Heart right ventricle (tissue), 16 donors: ENCODE measurements at regions not wholly inside any gene's neighbourhood (a gene's known extent, or its start where the extent isn't known, plus 50 kb on each side); places are given as distances from the start of the nearest gene placed in this dataset.

ENCODE experiments used
- ATAC-seq, 8 donors: fragments of 200-7000 bp; cut with Tn5 transposase; one replicate each; pipeline ENCODE4 v1.9.1; 2020; ENCODE audit warnings: mild to moderate bottlenecking in 8 of 8, moderate library complexity in 8 of 8, moderate number of reproducible peaks in 1 of 8
- DNase-seq, 2 donors: peaks; one replicate each; pipeline ENCODE4 v3.0.0-alpha.2; 2020
- H3K27ac ChIP-seq, 10 donors: fragments of 200-600 bp; sonication (generic) in 2 of 10; one replicate each; pipeline versions ENCODE4 v1.5.0 to v1.8.0; 2020 to 2022; ENCODE audit warnings: mild to moderate bottlenecking in 3 of 10
- H3K27me3 ChIP-seq, 7 donors: fragments of 200-600 bp; one replicate each; pipeline ENCODE4 v1.8.0; 2021 to 2022; ENCODE audit warnings: mild to moderate bottlenecking in 2 of 7
- H3K36me3 ChIP-seq, 9 donors: fragments of 200-600 bp; sonication (generic) in 1 of 9; one replicate each; pipeline versions ENCODE4 v1.5.0 to v1.8.0; 2020 to 2022; ENCODE audit warnings: mild to moderate bottlenecking in 2 of 9
- H3K4me1 ChIP-seq, 9 donors: fragments of 200-600 bp; sonication (generic) in 1 of 9; one replicate each; pipeline versions ENCODE4 v1.5.0 to v1.8.0; 2020 to 2022; ENCODE audit warnings: mild to moderate bottlenecking in 4 of 9
- H3K4me3 ChIP-seq, 10 donors: fragments of 200-600 bp; sonication (generic) in 2 of 10; one replicate each; pipeline versions ENCODE4 v1.5.0 to v1.8.0; 2020 to 2022; ENCODE audit warnings: mild to moderate bottlenecking in 7 of 10, moderate library complexity in 2 of 10
- H3K9me3 ChIP-seq, 11 donors: fragments of 200-600 bp in 10 of 11; sonication (generic) in 2 of 11; one replicate each; pipeline versions ENCODE4 v1.5.0 to v1.8.0; 2013 to 2022; ENCODE audit warnings: mild to moderate bottlenecking in 2 of 11, control low read depth in 1 of 11, moderate library complexity in 1 of 11
- WGBS, 2 donors: extraction: QIAGEN DNeasy Blood & Tissue Kit; methylation state at CpG; one replicate each; pipeline ENCODE4 v1.1.7; 2013; ENCODE audit warnings: inconsistent platforms in 1 of 2; 5-methylcytosine and 5-hydroxymethylcytosine counted together
- intact Hi-C, 10 donors: fragments of 100-400 bp; cut with DNase I; formaldehyde crosslinking; loops; one replicate each; pipeline versions ENCODE4 v1.11.1 to v1.14.2; 2022
- TF ChIP-seq, protein P1 (sequence below), 9 donors: fragments of 200-600 bp; sonication (generic) in 2 of 9; IDR thresholded peaks; one replicate each; pipeline versions ENCODE4 v1.5.0 to v1.8.0; 2021 to 2022; ENCODE audit warnings: antibody characterized with exemption in 9 of 9, mild to moderate bottlenecking in 5 of 9, moderate library complexity in 1 of 9
- donor health status: Arrhythmogenic right ventricular cardiomyopathy.
- donor health status: ischemic (EF 13 %, LVEDD 7.1; RV severe dilation, severe dysfunction).
- donor health status: healthy with polysubstance abuse.
- donor health status: DM: no; HTN: yes; CAD: no.
- donor health status: DM: no; HTN: no; CAD: no.
- donor health status: ischemic (EF 25% LVEDD 6.9; RV normal size, moderate dysfunction).
- donor health status: ischemic (EF 25% LVEDD 5.7; RV mildly dilated, moderate dysfunction).
- donor health status: healthy.
- donor health status: DM: yes; HTN: yes; CAD: no.
- donor health status: Ischemic cardiomyopathy.
- donor health status: ischemic (EF 35%, LVEDD 5.7; RV mildly dilated, moderate dysfunction).
- donor health status: nonischemic (EF 11% LVEDD 7.7; RV severe dilation, severe dysfunction).
- donor health status: DM: yes; HTN: yes; CAD: no.
- donor health status: PGD.
- donor health status: ischemic (EF 29% LVEDD 5.4; RV normal size, mild dysfunction).
- donor health status: nonischemic (EF 23%, LVEDD 6.1; RV moderate dilation, normal function).

DNA sequence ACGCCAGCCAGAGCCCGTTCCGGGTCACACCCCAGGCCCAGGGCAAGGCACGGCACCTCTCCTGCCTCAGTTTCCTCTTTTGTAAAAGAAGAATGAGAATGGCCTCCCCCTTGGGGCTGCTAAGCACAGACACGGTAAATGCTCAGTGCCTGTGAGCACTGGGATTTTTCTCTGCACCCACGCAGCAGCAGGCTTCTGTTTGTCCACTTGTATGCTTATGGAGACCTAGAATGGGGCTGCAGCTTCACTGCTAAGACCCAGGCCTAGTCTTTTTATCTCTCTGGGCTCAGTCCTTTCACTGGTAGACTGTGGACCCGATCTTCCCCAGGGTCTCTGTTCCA is 1327.9 kb downstream of the TBC1D22A start:
- H3K27me3 ChIP-seq: peaks cover 0 to 55% (median 21%) of the 10 kb centered on the region in 7 donors
- H3K4me3 ChIP-seq: peak overlapping the region in 5 of 10 donors; percentile 12 to 26 (median 16)
- TF ChIP-seq, protein P1, sequence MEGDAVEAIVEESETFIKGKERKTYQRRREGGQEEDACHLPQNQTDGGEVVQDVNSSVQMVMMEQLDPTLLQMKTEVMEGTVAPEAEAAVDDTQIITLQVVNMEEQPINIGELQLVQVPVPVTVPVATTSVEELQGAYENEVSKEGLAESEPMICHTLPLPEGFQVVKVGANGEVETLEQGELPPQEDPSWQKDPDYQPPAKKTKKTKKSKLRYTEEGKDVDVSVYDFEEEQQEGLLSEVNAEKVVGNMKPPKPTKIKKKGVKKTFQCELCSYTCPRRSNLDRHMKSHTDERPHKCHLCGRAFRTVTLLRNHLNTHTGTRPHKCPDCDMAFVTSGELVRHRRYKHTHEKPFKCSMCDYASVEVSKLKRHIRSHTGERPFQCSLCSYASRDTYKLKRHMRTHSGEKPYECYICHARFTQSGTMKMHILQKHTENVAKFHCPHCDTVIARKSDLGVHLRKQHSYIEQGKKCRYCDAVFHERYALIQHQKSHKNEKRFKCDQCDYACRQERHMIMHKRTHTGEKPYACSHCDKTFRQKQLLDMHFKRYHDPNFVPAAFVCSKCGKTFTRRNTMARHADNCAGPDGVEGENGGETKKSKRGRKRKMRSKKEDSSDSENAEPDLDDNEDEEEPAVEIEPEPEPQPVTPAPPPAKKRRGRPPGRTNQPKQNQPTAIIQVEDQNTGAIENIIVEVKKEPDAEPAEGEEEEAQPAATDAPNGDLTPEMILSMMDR (IDR thresholded peaks at IDR 0.05): no peak
- DNase-seq (no peak), ATAC-seq (peak in 1 of 8 donors; percentile 31)
- no peak overlapping the region for H3K27ac ChIP-seq
- intact Hi-C loops: no loop called here
- no peaks in the 10 kb centered on the region for H3K9me3 ChIP-seq
- no peaks in the 10 kb centered on the region for H3K36me3 ChIP-seq
- H3K4me1 ChIP-seq: peaks cover 0 to 13% (median 0%) of the 10 kb centered on the region in 9 donors
- 37 to 49% methylated on average over 7 of the region's 7 CpGs for WGBS, 2 donors

DNA sequence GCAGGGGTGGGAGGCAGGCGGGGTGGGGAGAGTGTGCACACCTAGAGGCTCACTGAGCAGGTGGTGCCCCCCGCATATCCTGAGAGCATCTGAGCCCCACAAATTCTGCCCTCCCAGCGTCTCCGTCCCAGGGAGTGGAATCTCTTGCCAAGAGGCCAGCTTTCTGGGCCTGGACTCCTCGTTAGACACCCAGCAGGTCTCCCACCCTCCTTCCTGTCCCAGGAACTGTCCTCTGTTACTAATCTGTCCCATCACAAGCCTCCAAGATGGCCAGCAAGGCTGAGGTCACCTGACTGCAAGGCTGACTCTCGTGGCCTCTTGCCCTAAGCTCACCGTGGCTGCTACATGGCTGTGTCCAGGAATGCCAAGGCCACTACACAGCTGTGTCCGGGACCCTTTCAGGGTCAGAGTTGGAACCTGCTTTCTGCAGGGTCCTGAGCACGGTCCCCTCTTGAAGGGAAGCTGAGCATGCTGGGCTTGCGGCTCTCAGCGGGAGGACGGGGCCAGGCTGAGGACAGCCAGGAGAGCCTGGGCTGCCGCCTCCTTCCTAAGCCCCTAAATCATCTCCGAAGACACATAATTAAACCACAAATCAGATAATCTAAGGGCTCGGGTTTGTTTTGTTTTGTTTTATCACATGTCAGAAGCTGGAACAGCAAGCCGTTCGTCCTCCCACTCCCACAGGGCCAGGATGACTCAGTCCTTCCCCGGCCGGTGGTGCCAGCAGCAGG is 1327.3 kb downstream of the TBC1D22A start:
- Histone ChIP-seq H3K4me3 (peak overlapping the region in 5 of 10 donors; percentile 12 to 26 (median 16)), H3K36me3 (no peaks in the 10 kb centered on the region), H3K27me3 (peaks cover 0 to 55% (median 21%) of the 10 kb centered on the region in 7 donors), H3K27ac (no peak overlapping the region), H3K4me1 (peaks cover 0 to 13% (median 0%) of the 10 kb centered on the region in 9 donors), H3K9me3 (no peaks in the 10 kb centered on the region)
- DNase-seq (peak; percentile 13 to 53), ATAC-seq (peak; percentile 42 to 82 (median 66))
- intact Hi-C loops: no loop called here
- TF ChIP-seq, protein P1 (IDR thresholded peaks at IDR 0.05): no peak
- 32 to 48% methylated on average over 19 of the region's 19 CpGs for WGBS, 2 donors

DNA sequence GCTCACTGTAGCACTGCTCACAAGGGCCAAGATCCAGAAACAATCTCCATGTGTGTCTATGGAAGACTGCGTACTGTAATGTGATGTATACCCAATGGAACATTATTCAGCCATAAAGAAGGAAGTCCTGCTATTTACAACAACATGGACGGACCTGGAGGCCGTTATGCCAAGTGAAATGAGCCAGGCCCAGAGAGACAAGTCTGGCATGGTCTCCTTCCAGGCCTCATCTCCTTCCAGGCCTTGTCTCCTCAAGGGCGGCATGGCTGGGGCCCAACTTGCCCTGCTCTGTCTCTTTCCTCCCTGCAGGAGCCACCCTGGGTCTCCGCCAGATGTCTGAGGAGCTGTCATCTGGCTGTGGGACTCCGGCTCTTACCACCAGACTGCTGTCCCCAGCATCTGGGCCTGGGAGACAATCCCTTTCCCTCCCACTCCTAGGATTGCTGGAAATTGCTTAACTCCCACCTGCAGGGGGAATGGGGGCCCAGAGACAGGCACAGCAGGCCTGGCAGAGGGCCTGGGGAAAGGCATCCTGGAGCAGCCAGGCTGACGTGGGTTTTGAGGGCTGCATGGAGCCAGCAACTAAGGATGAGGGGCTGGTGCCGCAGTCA is 1326.6 kb downstream of the TBC1D22A start:
- intact Hi-C loops: no loop called here
- H3K27ac ChIP-seq: no peak overlapping the region
- no peaks in the 10 kb centered on the region for H3K36me3 ChIP-seq
- WGBS, 2 donors: 84 to 90% methylated on average over 8 of the region's 8 CpGs
- ATAC-seq (peak in 1 of 8 donors; percentile 7), DNase-seq (no peak)
- H3K4me1 ChIP-seq: peaks cover 0 to 13% (median 0%) of the 10 kb centered on the region in 9 donors
- peaks cover 0 to 57% (median 21%) of the 10 kb centered on the region in 7 donors for H3K27me3 ChIP-seq
- no peak overlapping the region for H3K4me3 ChIP-seq
- TF ChIP-seq, protein P1 (IDR thresholded peaks at IDR 0.05): no peak
- H3K9me3 ChIP-seq: no peaks in the 10 kb centered on the region

DNA sequence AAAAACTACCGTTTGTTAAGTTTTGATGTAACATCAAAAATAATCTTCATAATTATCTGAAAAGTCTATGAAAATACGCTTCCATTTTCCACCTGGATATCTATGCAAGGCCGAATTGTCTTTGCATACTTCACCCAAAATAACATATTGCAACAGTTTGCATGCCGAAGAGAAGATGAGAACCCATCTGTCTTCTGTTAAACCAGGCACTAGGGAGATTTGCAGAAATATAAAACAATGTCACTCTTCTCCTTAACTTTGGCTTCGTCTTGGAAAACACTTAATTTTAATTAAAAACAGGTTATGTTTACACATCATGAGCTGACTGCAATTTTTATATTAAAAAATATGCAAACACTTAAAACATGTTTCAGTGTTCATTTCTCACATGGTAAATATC is 1325.8 kb downstream of the TBC1D22A start:
- intact Hi-C loops: no loop called here
- 83 to 85% methylated on average over 5 of the region's 5 CpGs for WGBS, 2 donors

More for the DNA sequence above, 1325.8 kb downstream of the TBC1D22A start:
- peaks cover 0 to 13% (median 0%) of the 10 kb centered on the region in 9 donors for H3K4me1 ChIP-seq
- DNase-seq (no peak), ATAC-seq (no peak)
- H3K36me3 ChIP-seq: no peaks in the 10 kb centered on the region
- H3K4me3 ChIP-seq: no peak overlapping the region
- TF ChIP-seq, protein P1 (IDR thresholded peaks at IDR 0.05): no peak
- H3K27ac ChIP-seq: no peak overlapping the region
- peaks cover 0 to 59% (median 26%) of the 10 kb centered on the region in 7 donors for H3K27me3 ChIP-seq
- no peaks in the 10 kb centered on the region for H3K9me3 ChIP-seq
